Peyer's patch (tissue), 4 donors: ENCODE measurements at regions not wholly inside any gene's neighbourhood (a gene's known extent, or its start where the extent isn't known, plus 50 kb on each side); places are given as distances from the start of the nearest gene placed in this dataset.

Source experiments
- POLR2A ChIP-seq, 2 donors: fragments of 450-650 bp; IDR thresholded peaks; one replicate each; pipeline ENCODE4 v1.5.1; 2017; ENCODE audit warnings: antibody characterized with exemption in 2 of 2, mild to moderate bottlenecking in 2 of 2, moderate library complexity in 2 of 2
- TF ChIP-seq, protein P1 (sequence below), 6 experiments: fragments of 450-650 bp in 4 of 6; fragments of 200-600 bp in 2 of 6; sonication (generic) in 1 of 6; IDR thresholded peaks; one replicate each; pipeline ENCODE4 v1.5.1; 2017 to 2019; ENCODE audit warnings: antibody characterized with exemption in 6 of 6, mild to moderate bottlenecking in 3 of 6, moderate library complexity in 1 of 6

DNA sequence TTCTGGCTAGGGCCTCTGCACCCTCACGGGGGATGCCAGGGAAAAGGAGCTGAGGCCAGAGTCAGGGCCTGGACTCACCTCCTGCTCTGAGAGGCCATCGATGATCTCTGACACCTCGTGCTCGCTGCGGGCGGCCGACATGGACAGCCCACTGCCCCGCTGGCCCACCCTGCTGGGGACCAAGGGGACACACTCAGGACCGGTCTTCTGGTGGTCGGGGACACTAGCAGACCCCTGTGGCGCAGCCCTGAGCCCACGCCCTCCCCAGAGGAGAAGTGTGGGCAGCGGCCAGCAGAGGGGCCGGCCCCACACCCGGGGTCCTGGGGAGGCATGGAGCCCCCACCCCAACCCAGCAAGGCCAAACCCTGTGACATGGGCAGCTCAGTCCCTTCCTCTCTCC, 134.6 kb downstream of the RFLNA start:
- no peak for TF ChIP-seq POLR2A (IDR thresholded peaks at IDR 0.05)
- TF ChIP-seq, protein P1, sequence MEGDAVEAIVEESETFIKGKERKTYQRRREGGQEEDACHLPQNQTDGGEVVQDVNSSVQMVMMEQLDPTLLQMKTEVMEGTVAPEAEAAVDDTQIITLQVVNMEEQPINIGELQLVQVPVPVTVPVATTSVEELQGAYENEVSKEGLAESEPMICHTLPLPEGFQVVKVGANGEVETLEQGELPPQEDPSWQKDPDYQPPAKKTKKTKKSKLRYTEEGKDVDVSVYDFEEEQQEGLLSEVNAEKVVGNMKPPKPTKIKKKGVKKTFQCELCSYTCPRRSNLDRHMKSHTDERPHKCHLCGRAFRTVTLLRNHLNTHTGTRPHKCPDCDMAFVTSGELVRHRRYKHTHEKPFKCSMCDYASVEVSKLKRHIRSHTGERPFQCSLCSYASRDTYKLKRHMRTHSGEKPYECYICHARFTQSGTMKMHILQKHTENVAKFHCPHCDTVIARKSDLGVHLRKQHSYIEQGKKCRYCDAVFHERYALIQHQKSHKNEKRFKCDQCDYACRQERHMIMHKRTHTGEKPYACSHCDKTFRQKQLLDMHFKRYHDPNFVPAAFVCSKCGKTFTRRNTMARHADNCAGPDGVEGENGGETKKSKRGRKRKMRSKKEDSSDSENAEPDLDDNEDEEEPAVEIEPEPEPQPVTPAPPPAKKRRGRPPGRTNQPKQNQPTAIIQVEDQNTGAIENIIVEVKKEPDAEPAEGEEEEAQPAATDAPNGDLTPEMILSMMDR (IDR thresholded peaks at IDR 0.05), result no peak
